ENCODE measurements at regions not wholly inside any gene's neighbourhood (a gene's known extent, or its start where the extent isn't known, plus 50 kb on each side); places are given as distances from the start of the nearest gene placed in this dataset.

- TF ChIP-seq POLR2A (IDR thresholded peaks at IDR 0.05) (no peak), CTCF (IDR thresholded peaks at IDR 0.05 in 4 of 5, conservative IDR thresholded peaks at IDR 0.05 in 1 of 5) (no peak)
- no peak for ATAC-seq
- H3K4me1 ChIP-seq, result no peaks in the 10 kb centered on the region
- no peaks in the 10 kb centered on the region for H3K9me3 ChIP-seq
- in situ Hi-C loops (cut with MboI; ENCODE audit: low sequenced_read_pairs in 4 of 4) (no loop called here), intact Hi-C loops (cut with DNase I; ENCODE audit: low total_unique reads) (no loop called here)
- no peak overlapping the region for H3K4me3 ChIP-seq
- no peak overlapping the region for H3K27ac ChIP-seq
- no peak for DNase-seq
- no peaks in the 10 kb centered on the region for H3K36me3 ChIP-seq
- H3K27me3 ChIP-seq, result peaks cover 0 to 8% (median 0%) of the 10 kb centered on the region in 3 donors
Observed at GRCh38 chr5:174482607-174483024, 241.8 kb upstream of the MSX2 start.

GRCh38 chr5:174483411-174483810 lies 241.0 kb upstream of the MSX2 start:
- intact Hi-C loops (cut with DNase I; ENCODE audit: low total_unique reads) (no loop called here), in situ Hi-C loops (cut with MboI; ENCODE audit: low sequenced_read_pairs in 4 of 4) (no loop called here)
- Histone ChIP-seq H3K27ac (no peak overlapping the region), H3K4me3 (no peak overlapping the region), H3K27me3 (peaks cover 0 to 8% (median 0%) of the 10 kb centered on the region in 3 donors), H3K4me1 (no peaks in the 10 kb centered on the region), H3K36me3 (no peaks in the 10 kb centered on the region), H3K9me3 (no peaks in the 10 kb centered on the region)
- ATAC-seq (no peak), DNase-seq (no peak)
- TF ChIP-seq CTCF (IDR thresholded peaks at IDR 0.05 in 4 of 5, conservative IDR thresholded peaks at IDR 0.05 in 1 of 5), result no peak

- Histone ChIP-seq H3K9me3 (no peaks in the 10 kb centered on the region), H3K36me3 (no peaks in the 10 kb centered on the region), H3K27ac (no peak overlapping the region), H3K4me1 (no peaks in the 10 kb centered on the region), H3K4me3 (no peak overlapping the region), H3K27me3 (peaks cover 0 to 7% (median 0%) of the 10 kb centered on the region in 3 donors)
- DNase-seq (no peak), ATAC-seq (no peak)
- in situ Hi-C loops (cut with MboI; ENCODE audit: low sequenced_read_pairs in 4 of 4), result no loop called here
- intact Hi-C loops (cut with DNase I; ENCODE audit: low total_unique reads), result no loop called here
- TF ChIP-seq CTCF (IDR thresholded peaks at IDR 0.05 in 4 of 5, conservative IDR thresholded peaks at IDR 0.05 in 1 of 5), result no peak
- TF ChIP-seq POLR2A (IDR thresholded peaks at IDR 0.05), result no peak
Observed at GRCh38 chr5:174489215-174489614, 235.2 kb upstream of the MSX2 start.

GRCh38 chr5:174489920-174490597 lies 234.3 kb upstream of the MSX2 start:
- H3K27ac ChIP-seq, result no peak overlapping the region
- intact Hi-C loops (cut with DNase I; ENCODE audit: low total_unique reads) (no loop called here), in situ Hi-C loops (cut with MboI; ENCODE audit: low sequenced_read_pairs in 4 of 4) (no loop called here)
- no peaks in the 10 kb centered on the region for H3K9me3 ChIP-seq
- H3K27me3 ChIP-seq, result no peaks in the 10 kb centered on the region
- no peak overlapping the region for H3K4me3 ChIP-seq
- ATAC-seq (no peak), DNase-seq (no peak)
- TF ChIP-seq POLR2A (IDR thresholded peaks at IDR 0.05), result no peak
- no peak for TF ChIP-seq CTCF (IDR thresholded peaks at IDR 0.05 in 4 of 5, conservative IDR thresholded peaks at IDR 0.05 in 1 of 5)
- H3K36me3 ChIP-seq, result no peaks in the 10 kb centered on the region
- no peaks in the 10 kb centered on the region for H3K4me1 ChIP-seq

GRCh38 chr5:174490728-174491127 lies 233.7 kb upstream of the MSX2 start:
- Histone ChIP-seq H3K27me3 (no peaks in the 10 kb centered on the region), H3K9me3 (no peaks in the 10 kb centered on the region), H3K36me3 (no peaks in the 10 kb centered on the region), H3K4me3 (no peak overlapping the region), H3K27ac (no peak overlapping the region), H3K4me1 (no peaks in the 10 kb centered on the region)
- DNase-seq (no peak), ATAC-seq (no peak)
- in situ Hi-C loops (cut with MboI; ENCODE audit: low sequenced_read_pairs in 4 of 4), result no loop called here
- TF ChIP-seq CTCF (IDR thresholded peaks at IDR 0.05 in 4 of 5, conservative IDR thresholded peaks at IDR 0.05 in 1 of 5) (no peak), POLR2A (IDR thresholded peaks at IDR 0.05) (no peak)
- intact Hi-C loops (cut with DNase I; ENCODE audit: low total_unique reads), result no loop called here

All from gastrocnemius medialis (tissue), 4 donors.